Limb (tissue), 2 donors: ENCODE measurements at regions not wholly inside any gene's neighbourhood (a gene's known extent, or its start where the extent isn't known, plus 50 kb on each side); places are given as distances from the start of the nearest gene placed in this dataset.

Experiments
- DNase-seq, 2 donors: peaks; one replicate each; pipeline ENCODE4 v3.0.0-alpha.2; 2016; ENCODE audit errors: extremely low spot score in 2 of 2

- DNase-seq = no peak
Observed at GRCh38 chr6:169341065-169341464, 87.4 kb upstream of the THBS2 start.

GRCh38 chr6:169340395-169340794 lies 86.7 kb upstream of the THBS2 start:
- DNase-seq = no peak

GRCh38 chr6:169339731-169340309 lies 86.2 kb upstream of the THBS2 start:
- DNase-seq = no peak

GRCh38 chr6:169339025-169339424 lies 85.4 kb upstream of the THBS2 start:
- DNase-seq = no peak

- no peak for DNase-seq
Observed at GRCh38 chr6:169337886-169338445, 84.3 kb upstream of the THBS2 start.

- no peak for DNase-seq
Observed at GRCh38 chr6:169335301-169335700, 81.7 kb upstream of the THBS2 start.

- DNase-seq = no peak
Observed at GRCh38 chr6:169332250-169332649, 78.6 kb upstream of the THBS2 start.

- DNase-seq = no peak
Observed at GRCh38 chr6:169328112-169328801, 74.6 kb upstream of the THBS2 start.

GRCh38 chr6:169326067-169326799 lies 72.6 kb upstream of the THBS2 start:
- DNase-seq = no peak

- no peak for DNase-seq
Observed at GRCh38 chr6:169324656-169325459, 71.2 kb upstream of the THBS2 start.

- no peak for DNase-seq
Observed at GRCh38 chr6:169324086-169324485, 70.4 kb upstream of the THBS2 start.

GRCh38 chr6:169323221-169323620 lies 69.6 kb upstream of the THBS2 start:
- no peak for DNase-seq

GRCh38 chr6:169321546-169321945 lies 67.9 kb upstream of the THBS2 start:
- DNase-seq = no peak

GRCh38 chr6:169320013-169320412 lies 66.4 kb upstream of the THBS2 start:
- no peak for DNase-seq

- DNase-seq = no peak
Observed at GRCh38 chr6:169317441-169318202, 64.0 kb upstream of the THBS2 start.

- no peak for DNase-seq
Observed at GRCh38 chr6:169316651-169317050, 63.0 kb upstream of the THBS2 start.

- no peak for DNase-seq
Observed at GRCh38 chr6:169315830-169316614, 62.4 kb upstream of the THBS2 start.

- no peak for DNase-seq
Observed at GRCh38 chr6:169313347-169314010, 59.8 kb upstream of the THBS2 start.

- no peak for DNase-seq
Observed at GRCh38 chr6:169312658-169313346, 59.2 kb upstream of the THBS2 start.
